Testis (tissue), 2 donors: ENCODE measurements at regions not wholly inside any gene's neighbourhood (a gene's known extent, or its start where the extent isn't known, plus 50 kb on each side); places are given as distances from the start of the nearest gene placed in this dataset.

Experiments used
- DNase-seq: peaks from one replicate; pipeline ENCODE4 v3.0.0-alpha.2; 2019
- H3K27ac ChIP-seq, 2 donors: fragments of 200-600 bp; sonication (generic); one replicate each; pipeline ENCODE4 v1.5.1; 2019
- H3K27me3 ChIP-seq: fragments of 200-600 bp; sonication (generic); one replicate; pipeline ENCODE4 v1.5.1; 2019
- H3K36me3 ChIP-seq: fragments of 200-600 bp; sonication (generic); one replicate; pipeline ENCODE4 v1.5.1; 2017; ENCODE audit warnings: low read depth; ENCODE audit errors: missing control alignments
- H3K4me1 ChIP-seq: fragments of 200-600 bp; sonication (generic); one replicate; pipeline ENCODE4 v1.5.1; 2019
- H3K4me3 ChIP-seq, 2 donors: fragments of 200-600 bp; sonication (generic); one replicate each; pipeline ENCODE4 v1.5.1; 2017 to 2019
- H3K9me3 ChIP-seq: fragments of 200-600 bp; sonication (generic); one replicate; pipeline ENCODE4 v1.5.1; 2017
- POLR2A ChIP-seq: fragments of 450-650 bp; IDR thresholded peaks from one replicate; pipeline ENCODE4 v1.6.1; 2017; ENCODE audit warnings: antibody characterized with exemption, mild to moderate bottlenecking, moderate library complexity
- WGBS, 2 donors: methylation state at CpG; one replicate each; pipeline ENCODE4 v1.1.5; 2018; 5-methylcytosine and 5-hydroxymethylcytosine counted together
- intact Hi-C: fragments of 100-400 bp; cut with DNase I; formaldehyde crosslinking; loops from one replicate; pipeline ENCODE4 v1.15.1; 2023; ENCODE audit warnings: low total_unique reads
- TF ChIP-seq, protein P1 (sequence below), 3 experiments: fragments of 450-650 bp in 2 of 3; fragments of 200-600 bp in 1 of 3; sonication (generic) in 1 of 3; IDR thresholded peaks; one replicate each; pipeline ENCODE4 v1.5.1; 2016 to 2019; ENCODE audit warnings: antibody characterized with exemption in 3 of 3, mild to moderate bottlenecking in 2 of 3, moderate library complexity in 1 of 3

DNA sequence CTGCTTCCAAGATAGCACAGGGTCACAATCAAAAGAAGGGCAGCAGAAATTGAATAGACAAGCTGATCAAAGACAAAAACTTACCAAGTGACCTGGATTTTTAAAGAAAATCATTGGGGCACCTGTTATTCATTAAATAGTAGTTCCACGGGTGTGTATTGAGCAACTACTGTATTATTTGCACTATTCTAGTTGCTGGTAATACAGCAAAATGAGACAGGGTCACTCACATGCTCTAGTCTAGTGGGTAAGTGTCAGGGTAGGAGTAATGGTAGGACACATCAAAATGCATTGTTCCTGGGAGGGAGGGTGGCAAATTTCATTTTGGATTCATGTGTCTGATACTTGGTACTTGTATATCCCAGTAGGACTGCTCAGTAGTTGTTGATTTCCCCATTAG lies 127.9 kb downstream of the SQOR start:
- intact Hi-C loops, result no loop called here
- no peak for DNase-seq
- no peak overlapping the region for H3K27ac ChIP-seq
- no peak for TF ChIP-seq POLR2A
- TF ChIP-seq, protein P1, sequence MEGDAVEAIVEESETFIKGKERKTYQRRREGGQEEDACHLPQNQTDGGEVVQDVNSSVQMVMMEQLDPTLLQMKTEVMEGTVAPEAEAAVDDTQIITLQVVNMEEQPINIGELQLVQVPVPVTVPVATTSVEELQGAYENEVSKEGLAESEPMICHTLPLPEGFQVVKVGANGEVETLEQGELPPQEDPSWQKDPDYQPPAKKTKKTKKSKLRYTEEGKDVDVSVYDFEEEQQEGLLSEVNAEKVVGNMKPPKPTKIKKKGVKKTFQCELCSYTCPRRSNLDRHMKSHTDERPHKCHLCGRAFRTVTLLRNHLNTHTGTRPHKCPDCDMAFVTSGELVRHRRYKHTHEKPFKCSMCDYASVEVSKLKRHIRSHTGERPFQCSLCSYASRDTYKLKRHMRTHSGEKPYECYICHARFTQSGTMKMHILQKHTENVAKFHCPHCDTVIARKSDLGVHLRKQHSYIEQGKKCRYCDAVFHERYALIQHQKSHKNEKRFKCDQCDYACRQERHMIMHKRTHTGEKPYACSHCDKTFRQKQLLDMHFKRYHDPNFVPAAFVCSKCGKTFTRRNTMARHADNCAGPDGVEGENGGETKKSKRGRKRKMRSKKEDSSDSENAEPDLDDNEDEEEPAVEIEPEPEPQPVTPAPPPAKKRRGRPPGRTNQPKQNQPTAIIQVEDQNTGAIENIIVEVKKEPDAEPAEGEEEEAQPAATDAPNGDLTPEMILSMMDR (IDR thresholded peaks at IDR 0.05), result no peak
- H3K9me3 ChIP-seq, result no peaks in the 10 kb centered on the region
- H3K36me3 ChIP-seq, result no peaks in the 10 kb centered on the region
- H3K4me3 ChIP-seq, result no peak overlapping the region
- H3K27me3 ChIP-seq, result no peaks in the 10 kb centered on the region
- WGBS, 2 donors, result 85 to 94% methylated on average over 1 of the region's 1 CpG
- H3K4me1 ChIP-seq, result no peaks in the 10 kb centered on the region

DNA sequence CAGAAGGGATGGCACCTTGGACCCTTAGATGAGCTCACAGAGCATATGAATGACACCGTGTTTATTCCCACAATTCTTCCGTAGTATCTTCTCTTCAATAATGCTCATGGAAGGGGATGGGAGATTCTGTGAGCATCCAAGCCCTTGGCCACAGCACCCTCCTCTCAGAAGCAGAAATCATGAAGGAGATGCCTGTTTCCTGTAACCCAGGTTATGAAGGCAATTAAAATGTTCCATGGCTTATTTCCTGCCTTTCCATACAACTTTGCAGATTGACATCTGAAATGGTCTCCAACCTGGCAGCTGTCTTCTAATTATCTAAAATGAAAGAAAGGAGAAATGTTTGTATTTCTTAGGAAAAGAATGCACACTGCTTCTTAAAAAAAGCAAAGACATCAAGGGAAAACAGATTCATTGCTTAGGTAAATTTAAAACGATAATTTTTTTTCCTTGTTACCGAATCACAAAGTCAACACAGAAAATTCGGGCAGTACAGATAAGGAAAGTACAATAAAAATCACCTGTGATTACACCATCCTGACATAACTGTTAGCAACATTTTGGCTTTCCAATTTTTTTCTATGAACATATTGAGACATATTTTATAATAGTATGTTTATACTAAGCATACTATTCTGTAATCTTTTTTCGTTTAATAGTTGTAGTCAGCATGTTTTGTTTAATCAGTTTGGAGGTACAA lies 128.5 kb downstream of the SQOR start:
- Histone ChIP-seq H3K36me3 (no peaks in the 10 kb centered on the region), H3K4me1 (no peaks in the 10 kb centered on the region), H3K4me3 (no peak overlapping the region), H3K27me3 (no peaks in the 10 kb centered on the region), H3K9me3 (no peaks in the 10 kb centered on the region), H3K27ac (no peak overlapping the region)
- no peak for TF ChIP-seq POLR2A
- TF ChIP-seq, protein P1 (IDR thresholded peaks at IDR 0.05), result no peak
- WGBS, 2 donors, result 72 to 80% methylated on average over 6 of the region's 6 CpGs
- DNase-seq, result no peak
- intact Hi-C loops, result no loop called here

DNA sequence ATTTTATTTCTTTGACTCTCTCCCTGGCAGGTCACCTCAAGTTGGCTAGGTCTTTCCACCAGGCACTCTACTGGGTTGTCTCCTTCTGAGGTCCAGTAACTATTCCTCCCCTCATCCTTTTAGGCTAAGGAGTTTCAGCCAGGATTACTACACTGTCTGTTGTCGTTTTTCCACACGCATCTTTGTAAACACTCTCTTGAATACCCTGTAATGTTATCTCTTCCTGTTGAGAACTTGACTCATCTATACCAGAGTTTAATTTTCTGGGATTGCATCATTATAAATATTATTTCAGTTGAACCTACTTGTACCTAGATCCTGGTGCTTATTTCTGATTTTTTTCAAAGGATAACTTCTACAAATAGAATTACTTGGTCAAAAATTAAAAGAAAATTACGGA lies 138.3 kb downstream of the SQOR start:
- no peaks in the 10 kb centered on the region for H3K36me3 ChIP-seq
- no peaks in the 10 kb centered on the region for H3K27me3 ChIP-seq
- no peak overlapping the region for H3K4me3 ChIP-seq
- no peak for DNase-seq
- no peaks in the 10 kb centered on the region for H3K4me1 ChIP-seq
- intact Hi-C loops, result no loop called here
- no peaks in the 10 kb centered on the region for H3K9me3 ChIP-seq
- no peak overlapping the region for H3K27ac ChIP-seq
- no peak for TF ChIP-seq POLR2A
- TF ChIP-seq, protein P1 (IDR thresholded peaks at IDR 0.05), result no peak
- 56 to 88% methylated on average over 3 of the region's 3 CpGs for WGBS, 2 donors

DNA sequence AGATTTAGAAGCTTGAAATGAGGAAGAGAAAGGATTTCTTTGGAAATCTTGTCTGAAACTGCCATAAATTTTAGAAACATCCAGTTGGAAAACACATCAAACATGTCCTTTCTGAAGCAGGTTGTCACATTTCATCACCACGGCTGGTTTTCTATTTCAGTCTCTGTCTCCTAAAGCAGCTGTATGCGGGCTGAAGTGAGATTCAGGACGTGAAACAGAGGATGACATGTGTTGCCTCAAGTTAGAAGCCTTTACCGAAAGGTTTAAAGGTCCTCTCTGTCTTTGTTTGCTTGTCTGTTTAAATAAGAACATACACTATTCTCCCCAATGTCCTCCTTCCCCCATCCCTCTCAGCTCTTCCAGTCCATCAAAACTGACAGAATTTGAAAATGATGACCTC lies 141.9 kb downstream of the SQOR start:
- Histone ChIP-seq H3K4me3 (no peak overlapping the region), H3K27ac (no peak overlapping the region)
- TF ChIP-seq, protein P1 (IDR thresholded peaks at IDR 0.05), result no peak
- no peak for TF ChIP-seq POLR2A

DNA sequence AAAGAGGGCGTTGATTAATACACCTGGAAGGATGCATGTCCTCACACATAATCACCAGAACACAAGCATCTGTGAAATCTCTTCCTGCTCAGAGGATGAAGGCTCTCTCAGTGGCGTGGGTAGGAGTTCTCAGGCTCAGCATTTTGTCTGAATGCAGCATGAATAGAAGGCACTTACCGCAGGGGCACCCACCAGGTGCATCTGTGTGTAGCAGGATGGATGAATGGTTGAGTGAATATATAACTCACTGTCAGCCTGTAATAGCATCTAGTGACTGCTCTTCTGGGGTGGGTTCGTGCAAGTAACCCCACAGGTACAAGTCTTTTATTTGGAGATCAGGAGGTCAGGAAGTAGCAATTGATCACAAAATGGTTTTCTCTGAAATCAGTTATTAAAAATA lies 143.0 kb downstream of the SQOR start:
- Histone ChIP-seq H3K27ac (no peak overlapping the region), H3K4me1 (no peaks in the 10 kb centered on the region), H3K9me3 (no peaks in the 10 kb centered on the region), H3K36me3 (no peaks in the 10 kb centered on the region), H3K27me3 (no peaks in the 10 kb centered on the region), H3K4me3 (no peak overlapping the region)
- 82 to 86% methylated on average over 4 of the region's 4 CpGs for WGBS, 2 donors
- intact Hi-C loops, result no loop called here
- TF ChIP-seq, protein P1 (IDR thresholded peaks at IDR 0.05), result no peak
- TF ChIP-seq POLR2A, result no peak
- DNase-seq, result no peak

More for the DNA sequence above, 141.9 kb downstream of the SQOR start:
- 76 to 85% methylated on average over 4 of the region's 4 CpGs for WGBS, 2 donors
- Histone ChIP-seq H3K9me3 (no peaks in the 10 kb centered on the region), H3K27me3 (no peaks in the 10 kb centered on the region), H3K4me1 (no peaks in the 10 kb centered on the region), H3K36me3 (no peaks in the 10 kb centered on the region)
- no peak for DNase-seq
- intact Hi-C loops, result no loop called here
